ENCODE measurements at regions not wholly inside any gene's neighbourhood (a gene's known extent, or its start where the extent isn't known, plus 50 kb on each side); places are given as distances from the start of the nearest gene placed in this dataset.

DNA sequence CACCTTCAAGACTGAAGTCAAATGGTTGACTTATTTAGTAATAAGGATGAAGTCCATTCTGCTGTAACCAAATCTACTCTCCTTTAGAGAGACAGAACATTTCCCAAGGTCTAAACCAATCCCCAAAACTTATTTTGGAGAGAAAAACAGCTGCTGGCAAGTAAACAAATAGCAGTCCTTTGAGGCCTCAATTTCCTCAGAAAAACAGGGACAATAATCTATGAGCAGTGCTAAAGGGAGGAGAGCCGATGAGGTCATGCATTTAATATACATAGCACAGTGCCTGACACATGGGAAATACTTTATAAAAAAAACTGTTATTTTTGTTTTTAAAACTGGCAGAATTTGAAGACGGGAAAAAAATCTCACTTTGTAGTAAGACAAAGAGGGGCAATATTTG lies 526.0 kb downstream of the EPM2A start:
- FAIRE-seq, result no peak

DNA sequence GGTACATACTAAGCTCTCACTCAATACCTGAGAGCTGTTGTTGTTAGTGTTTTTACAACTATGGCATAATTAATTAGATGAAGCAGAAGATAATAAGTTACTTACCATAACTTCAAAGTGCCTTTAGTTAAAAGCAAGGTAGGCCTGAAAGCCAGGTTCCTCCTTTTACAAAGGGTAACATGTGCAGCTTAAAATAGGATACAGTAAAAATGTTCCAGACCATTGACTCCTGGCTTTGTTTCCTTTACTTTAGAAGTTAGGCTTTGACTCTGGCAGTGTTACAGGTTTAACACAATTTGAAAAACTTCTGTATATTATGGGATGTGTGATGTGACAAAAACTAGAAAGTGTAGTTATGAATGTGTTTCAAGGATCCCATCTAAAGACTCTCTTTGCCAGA lies 522.5 kb downstream of the EPM2A start:
- no peak for FAIRE-seq

DNA sequence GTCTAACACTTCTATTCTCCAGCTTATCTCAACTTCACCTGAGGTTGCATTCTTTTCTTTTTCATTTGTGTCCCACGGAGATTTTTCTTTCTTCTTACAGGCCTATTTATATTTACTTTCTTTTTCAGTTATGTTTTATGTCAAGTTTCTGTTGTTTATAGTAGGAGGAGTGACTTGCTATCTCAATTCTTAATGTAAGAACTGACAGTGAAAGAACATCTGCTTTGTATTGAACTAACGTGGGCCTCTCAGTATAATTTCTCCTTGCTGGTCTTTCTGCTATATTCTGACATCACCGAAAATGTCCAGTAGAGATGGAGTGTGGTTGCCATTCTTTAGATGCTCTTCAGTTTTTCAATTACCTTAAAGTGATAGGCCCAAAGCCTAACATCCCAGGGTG lies 521.7 kb downstream of the EPM2A start:
- FAIRE-seq, result no peak

DNA sequence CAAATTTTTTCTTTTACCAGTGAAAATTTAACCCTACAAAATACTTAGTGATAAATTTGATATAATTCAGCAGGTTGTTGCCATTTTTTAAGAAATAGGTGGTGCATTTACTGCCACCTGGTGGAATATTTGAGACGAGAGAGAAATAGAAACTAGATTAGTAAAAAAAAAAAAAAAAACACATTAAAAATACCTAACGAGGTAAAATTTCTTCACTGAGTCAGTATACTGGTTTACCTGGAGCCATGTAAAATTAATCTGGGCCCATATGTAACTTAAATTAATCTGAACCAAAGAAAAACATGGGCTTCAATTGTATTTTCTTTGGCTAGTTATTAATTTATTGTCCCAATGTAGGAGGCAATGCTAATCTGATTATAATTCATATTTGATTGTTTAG lies 520.8 kb downstream of the EPM2A start:
- FAIRE-seq, result peak; percentile 58

DNA sequence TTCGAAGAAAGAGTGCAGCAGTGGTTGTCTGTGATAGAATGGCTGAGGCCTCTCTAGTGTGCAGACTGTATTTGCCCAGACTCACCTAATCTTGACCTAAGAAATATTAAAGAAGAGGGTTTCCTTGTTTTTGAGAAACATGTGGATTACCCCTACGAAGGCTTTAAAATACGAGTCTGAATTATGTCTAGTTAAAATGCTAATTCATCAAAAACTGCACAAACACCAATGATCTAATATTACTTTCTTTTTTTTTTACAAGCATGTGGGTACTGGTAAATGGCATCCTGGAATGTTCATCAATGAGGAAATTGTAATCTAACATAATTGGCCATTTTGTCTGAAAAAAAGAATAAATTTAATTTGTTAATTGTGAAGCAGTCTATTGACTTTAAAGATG lies 510.9 kb downstream of the EPM2A start:
- FAIRE-seq, result no peak

DNA sequence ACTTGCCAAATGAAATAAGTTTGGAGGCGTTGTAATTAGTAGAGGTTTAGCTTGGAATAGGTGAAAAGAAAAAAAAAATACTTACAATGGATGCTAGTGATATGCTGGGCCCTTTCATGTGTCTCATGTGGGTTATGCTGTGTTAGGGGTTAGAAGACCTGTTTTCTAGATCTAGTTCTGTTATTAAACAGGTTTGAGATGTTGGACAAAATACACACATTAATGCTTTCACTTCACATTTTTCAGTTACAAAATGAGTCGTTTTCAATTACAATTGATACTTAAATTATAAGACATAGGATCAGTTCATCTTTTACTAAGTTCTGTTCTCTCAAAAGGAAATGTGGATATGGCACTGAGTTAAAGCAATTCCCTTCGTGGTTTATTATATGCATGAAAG lies 509.8 kb downstream of the EPM2A start:
- no peak for FAIRE-seq

DNA sequence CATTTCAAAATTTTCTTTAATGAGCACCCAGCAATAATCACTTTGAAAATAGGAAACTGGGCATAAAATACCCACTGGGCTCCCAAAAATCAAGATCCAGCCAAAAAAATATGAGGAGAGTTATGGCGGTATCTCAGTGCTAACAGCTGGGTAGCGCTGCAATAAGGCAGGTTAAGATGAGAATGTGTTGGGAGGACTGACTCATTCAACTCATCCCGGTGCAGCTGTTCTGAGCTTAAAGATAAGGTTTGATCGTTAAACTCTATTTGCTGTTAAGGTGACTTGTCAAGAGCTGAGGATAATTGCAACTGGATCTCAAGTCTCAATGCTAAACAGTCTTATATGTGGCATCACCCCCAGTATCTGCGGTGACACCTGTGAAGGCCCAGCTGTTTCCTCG lies 507.7 kb downstream of the EPM2A start:
- FAIRE-seq, result no peak

DNA sequence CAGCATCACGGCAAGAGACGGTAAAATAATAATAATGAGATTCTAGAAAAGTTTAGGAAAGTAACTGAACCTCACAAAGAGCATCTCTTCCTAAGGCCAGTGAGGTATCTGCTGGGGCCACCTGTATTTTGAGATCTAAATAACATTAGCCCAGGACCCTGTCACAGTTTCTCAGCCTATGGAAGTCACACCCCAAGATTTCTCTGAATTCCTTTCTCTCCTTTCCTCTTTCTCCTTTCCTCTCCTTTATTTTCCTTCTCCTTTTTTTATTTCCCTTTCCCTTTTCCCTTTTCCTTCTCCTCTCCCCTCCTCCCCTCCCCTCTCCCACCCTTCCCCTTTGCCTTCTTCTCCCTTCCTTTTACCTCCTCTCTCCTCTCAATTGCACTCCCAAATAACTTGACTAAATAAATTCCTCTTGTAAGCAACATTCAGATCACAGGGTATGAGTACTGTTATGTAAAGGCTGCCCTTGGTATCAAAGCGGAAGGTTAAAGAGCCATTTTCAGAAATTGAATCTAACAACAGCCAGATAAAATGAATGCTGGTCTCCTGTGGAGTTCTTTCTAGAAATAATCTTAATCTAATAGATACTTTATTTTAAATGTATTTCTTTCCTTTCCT lies 506.2 kb downstream of the EPM2A start:
- FAIRE-seq, result no peak

DNA sequence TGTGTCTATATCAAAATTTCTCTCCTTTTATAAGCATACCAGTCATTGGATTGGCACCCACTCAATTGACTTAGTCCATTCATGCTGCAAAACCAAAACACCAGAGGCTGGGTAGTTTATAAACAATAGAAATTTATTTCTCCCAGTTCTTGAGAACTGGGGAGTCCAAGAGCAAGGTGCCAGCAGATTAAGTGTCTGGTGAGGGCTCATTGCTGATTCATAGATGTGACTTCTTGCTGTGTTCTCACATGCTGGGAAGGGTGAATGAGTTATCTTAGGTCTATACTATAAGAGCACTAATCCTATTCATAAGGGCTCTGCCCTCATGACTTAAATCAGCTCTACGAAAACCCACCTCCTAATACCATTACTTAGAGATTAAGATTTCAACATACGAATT lies 501.4 kb downstream of the EPM2A start:
- no peak for FAIRE-seq

DNA sequence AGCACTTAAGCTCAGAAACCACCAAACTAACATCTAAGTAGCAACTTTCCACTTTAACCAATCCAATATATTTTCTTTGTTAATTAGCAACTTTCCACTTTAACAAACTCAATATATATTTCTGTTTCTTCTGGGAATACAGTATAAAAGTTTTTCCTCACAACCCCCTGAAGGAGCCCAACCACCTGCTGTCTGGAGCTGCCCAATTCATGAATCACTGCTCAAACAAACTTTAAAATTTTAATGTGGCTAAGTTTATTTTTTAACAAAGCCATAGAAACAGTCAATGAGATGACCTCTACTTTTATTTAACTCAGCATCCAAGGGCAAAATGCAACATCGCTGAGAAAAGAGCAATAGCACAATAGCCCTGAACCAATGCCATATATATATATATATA lies 500.1 kb downstream of the EPM2A start:
- FAIRE-seq, result no peak

DNA sequence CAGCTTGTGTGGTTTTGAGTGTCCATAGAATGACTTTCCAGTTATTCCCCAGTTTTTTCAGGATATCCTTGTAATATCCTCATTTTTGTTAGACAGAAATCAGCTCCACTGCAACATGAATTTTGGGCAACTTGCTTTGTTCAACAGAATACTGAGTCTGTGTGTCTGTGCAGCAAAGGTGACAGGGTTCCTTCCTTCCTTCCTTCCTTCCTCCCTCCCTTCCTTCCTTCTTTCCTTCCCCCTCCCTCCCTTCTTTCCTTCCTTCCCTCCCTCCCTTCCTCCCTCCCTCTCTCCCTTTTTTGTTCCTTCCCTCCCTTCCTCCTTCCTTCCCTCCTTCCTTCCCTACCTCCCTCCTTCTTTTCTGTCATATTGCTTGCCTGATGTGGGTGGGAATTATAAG lies 496.5 kb downstream of the EPM2A start:
- FAIRE-seq, result no peak

DNA sequence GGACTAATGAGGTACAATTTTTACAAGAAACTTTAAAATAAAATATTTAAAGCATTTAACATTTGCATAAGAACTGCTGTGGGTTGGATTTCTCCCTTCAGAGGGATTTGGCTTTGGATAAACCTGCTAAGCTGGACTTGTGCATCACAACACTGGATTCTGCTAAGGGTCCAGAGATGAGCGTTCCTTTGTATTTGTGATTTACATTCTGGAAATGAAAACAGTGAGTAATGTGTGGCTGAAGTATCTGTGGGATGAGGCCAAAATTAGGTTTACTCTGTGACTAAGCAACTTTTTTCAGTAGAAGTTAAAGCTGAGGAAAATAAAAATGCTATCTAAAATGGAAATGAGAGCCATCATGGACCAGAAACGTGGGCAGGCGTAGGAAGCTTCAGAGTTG lies 494.3 kb downstream of the EPM2A start:
- no peak for FAIRE-seq

DNA sequence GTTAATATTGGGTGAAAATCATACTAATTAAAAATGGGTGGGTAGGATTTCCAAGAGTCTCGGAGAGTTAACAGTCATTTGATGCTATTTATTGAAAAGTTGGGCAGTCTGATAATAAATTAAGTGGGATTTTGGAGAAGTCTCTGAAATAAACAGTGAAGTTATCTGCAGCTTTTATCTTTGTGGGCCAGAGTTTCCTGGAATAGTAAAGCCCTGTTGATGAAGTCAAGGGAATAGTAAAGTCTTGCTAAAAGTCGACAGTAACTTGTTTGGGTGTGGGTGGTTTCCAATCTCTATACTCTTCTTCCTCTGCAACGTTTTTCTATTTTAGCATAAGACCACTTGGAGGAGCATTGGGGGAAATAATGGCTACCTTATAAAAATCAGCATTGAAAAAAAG lies 493.6 kb downstream of the EPM2A start:
- no peak for FAIRE-seq

DNA sequence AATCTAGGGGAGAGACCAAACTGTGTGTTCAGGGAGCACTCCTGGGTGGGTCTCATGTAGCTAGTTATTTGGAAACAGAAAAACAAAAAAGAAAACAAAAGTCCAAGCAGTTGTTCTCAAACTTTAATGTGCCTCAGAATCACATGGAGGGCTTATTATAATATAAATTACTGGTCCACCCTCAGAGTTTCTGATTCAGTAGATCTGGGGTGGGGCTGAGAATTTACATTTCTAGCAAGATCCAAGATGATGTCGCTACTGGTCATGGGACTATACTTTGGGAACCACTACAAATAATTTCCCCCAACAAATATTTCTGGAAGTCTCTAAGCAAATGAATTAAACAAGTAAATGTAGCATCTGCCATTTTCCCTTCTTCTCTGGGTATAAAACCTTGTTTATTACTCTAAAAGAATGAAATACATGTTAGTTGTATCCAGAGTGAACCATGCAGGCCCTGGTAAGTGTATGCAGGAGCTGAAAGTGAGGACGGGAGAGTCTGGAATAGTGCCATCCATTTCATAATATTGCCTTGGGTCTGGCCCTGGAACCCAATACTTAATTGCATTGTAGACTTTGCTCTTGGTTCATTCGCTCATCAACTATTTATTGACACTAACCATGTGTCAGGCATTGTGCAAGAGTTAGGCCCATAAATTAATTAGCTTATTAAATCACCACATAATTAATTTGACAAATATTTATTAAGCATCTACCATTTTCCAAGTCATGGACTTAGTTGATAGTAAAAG lies 490.8 kb downstream of the EPM2A start:
- FAIRE-seq, result no peak

DNA sequence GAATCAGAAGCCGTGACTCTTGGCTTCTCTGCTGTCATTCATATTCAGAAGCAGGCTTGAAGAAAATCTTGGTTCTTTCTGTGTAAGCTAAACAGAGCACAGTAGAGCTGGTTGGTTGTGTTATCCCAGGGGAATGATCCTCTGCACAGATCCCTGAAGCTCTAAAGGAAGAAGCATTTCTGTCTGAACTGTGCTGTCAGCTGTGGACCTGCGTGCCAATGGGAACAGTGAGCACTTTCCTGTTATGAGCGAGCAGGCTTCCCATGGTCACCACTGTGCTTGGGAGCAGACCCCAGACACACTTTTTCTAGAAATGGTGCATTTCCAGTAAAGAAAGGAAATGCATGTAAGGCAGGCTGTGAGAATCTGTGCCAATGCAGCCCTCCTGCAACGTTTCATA lies 490.2 kb downstream of the EPM2A start:
- FAIRE-seq, result no peak

DNA sequence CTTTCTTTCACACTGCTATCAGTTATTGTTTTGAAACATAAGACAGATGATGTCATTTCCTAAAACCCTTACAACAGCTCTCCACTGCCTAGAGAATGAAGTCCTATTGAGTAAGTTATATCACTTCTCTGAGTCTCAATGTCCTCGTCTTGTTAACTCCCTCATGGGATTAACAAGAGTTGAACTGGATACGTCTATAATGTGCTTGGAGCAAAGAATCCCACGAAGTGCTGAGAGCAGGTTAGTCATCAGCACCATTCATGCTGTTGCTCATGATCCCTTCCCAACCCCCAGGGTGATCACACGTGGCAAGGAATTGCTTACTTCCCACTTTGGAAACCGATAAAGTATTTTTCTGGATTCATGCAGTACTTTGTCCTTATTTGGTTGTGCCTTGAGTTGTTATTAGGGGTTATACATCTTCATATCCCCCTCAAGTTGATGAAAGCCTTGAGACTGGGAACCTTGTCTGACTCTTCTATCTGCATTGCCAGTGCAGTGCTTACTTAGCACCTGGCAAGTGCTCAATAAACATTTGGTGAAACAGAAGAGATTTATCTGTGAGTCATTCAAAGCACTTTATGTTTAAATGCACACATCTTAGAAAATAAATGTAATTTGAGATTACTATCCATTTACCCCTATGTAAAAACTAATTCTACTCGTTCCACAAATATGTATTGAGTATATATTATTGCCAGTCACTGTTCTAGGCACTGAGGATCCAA lies 487.5 kb downstream of the EPM2A start:
- FAIRE-seq, result no peak

DNA sequence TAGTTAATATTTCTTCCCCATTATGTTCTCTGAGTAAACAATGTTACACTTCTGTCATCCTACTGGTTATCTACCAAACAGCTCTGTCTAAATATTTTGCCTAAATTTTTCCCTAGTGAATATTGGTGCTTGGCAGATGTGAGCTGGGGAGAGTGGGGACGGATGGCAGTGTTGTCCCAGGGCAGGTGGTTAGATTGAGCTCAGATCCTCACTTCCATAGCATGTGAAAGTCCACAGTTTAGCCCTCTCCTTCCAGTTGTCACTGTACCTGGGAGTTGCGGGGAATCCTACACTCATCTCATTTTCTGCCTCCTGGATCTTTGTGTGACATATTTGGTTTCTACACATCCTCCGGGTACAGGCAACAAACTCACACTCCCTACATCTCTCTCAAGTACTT lies 484.9 kb downstream of the EPM2A start:
- FAIRE-seq, result no peak

DNA sequence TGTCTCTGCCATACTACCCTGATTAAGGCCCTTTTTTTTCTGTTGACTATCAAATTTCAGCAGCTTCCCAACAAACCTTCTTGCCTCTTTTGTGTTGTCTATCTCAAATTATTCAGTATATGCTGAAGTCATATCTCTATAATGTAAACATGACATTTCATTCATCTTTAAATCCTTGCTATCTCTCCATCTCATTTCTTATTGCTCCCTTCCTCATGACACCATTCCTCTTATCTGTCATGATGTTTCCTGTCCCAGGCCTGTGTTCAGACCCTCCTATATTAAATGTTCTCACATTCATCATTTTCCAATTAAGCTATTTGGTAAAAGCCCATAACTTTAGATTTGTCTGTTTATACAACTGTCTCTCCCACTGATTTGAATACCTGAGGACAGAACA lies 482.6 kb downstream of the EPM2A start:
- no peak for FAIRE-seq

DNA sequence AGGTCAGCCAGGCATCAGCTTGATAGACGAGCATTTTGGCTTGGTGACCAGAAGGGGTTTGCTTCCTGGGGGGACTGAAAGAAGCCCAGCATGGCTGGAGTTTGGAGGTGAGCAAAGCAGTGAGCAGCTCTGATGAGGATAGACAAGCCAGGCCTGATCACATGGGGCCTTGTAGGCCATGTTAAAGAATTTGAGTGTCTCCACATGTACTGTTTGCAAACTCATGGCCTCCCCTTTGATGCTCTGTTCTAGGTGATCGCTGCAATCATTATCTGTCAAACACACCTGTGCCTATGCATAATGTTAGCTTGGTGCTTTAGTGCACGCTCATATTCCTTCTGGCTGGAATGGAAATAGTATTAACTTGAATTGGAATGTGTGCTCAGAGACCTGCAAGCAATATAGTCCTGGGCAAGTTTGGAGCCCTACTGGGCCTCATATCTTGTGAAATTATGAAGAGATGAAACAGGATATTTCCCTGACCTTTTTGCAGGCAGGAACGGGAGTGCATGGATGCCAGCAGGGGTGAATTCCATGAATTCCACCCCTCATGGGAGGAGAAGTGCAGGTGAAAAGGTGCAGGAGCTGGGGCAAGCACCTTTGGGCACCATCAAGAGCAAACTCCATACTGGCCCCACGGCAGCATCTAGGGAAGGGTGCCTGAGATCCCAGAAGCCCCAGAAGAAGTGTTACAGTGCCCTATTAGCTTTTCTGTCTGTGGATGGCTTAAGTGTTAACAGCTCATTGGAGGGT lies 480.5 kb downstream of the EPM2A start:
- no peak for FAIRE-seq

DNA sequence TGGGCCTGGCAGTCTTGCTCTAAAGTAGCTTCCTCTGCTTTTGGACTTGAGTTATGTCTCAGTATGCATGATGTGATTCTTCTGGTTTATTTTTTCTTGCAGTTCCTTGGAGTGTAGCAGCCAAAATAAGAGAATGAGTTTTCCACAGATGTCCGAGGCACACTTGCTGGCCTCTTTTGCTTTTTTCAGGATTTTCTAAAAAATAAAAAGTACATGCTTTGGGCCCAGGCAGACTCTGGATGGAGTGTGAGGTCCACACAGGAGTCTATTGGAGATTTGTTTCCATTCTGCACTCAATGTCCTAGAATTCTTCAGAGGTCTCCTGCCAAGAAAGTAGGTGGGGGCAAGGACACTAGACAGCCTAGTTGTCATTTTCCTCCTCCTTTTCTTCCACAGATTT lies 477.6 kb downstream of the EPM2A start:
- no peak for FAIRE-seq

DNA sequence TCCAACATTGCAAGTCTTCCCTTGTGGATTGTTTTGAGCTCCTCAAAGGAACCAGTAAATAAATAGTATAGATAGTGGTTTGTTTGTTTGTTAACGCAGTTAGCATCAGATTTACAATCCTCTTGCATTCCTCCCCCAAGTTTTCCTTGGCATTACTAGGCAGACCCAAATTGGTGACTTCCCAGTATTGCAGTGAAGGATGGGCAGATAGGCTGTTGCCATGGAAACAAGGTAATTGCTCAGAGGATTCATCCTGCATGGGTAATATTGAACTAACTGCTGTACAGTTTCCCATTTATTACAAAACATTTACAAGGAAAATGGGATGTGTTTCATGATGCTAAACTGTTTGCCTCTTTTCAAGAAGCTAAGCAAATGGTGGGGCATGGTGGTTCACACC lies 477.2 kb downstream of the EPM2A start:
- no peak for FAIRE-seq

DNA sequence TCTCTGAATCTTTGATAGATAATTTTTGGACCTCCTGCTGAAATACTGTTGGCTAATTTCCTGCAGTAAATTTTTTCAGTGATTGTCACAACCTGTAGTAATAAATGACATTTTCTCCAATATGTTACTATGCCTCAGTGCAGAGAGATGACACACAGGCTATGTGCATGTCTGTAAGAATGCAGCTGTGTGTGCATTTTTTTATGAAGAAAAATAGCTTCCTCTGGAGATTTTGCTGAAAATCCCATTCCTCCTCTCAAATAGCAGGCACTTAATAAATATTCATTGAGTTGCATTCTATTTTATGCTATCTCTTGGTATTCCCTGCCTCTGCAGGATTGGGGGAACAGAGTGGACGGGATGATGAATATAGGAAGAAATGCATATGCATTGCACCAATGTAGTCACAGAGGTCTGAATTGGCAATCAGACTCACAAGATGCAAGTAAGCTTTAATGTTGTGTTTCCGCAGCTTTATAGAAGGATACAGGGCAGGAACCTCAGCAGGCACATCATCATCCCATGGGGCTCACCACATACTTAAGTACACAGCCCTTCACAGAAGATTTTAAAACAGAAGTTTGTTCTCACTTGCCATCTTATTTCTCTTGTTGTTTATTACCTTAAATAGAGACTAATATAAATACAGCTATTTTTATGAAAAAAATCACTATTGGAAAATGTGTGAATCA lies 474.7 kb downstream of the EPM2A start:
- FAIRE-seq, result no peak

DNA sequence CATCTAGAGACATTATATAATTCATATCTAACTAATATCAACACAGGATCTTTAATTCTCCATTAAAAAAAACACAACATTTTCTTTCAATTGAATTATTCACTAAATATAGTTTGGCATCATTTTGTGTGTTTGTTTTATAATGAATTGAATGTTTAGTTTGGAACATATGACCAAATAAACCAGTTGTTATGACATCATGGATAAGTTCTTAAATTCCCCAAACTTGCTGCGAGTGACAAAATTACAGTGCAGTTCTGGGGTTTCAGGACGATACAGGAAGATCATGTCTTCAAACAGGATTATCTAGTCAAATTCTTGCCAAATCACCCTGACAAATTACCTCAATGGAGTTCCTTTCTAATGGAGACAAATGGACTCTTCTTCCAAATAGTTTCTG lies 473.6 kb downstream of the EPM2A start:
- no peak for FAIRE-seq

Data from colon (tissue), 2 donors.